ENCODE measurements at regions not wholly inside any gene's neighbourhood (a gene's known extent, or its start where the extent isn't known, plus 50 kb on each side); places are given as distances from the start of the nearest gene placed in this dataset.
"Not testable (repeated sequence)": the region's sequence is repeated elsewhere in the genome, so short reads cannot be mapped to it uniquely, and the experiment has no call there.

DNA sequence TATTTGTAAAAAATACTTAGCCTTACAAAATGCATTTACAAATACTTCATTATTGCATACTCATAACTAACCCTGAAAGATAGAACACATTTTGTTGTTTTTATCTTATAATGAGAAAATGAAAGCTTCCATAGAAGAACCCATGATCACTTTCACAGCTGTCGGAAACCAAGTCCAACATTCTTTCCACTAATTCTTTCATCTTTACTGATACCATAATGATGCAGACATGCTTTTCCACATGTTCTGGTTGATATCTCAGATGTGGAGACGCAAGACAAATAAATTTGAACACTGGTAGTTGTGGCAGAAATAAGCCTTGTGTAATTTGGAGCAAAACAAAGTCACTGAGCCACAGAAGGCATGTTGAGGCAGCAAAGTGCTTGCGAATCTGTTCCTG lies 136.0 kb downstream of the FBXO4 start:
- TF ChIP-seq, protein P1, sequence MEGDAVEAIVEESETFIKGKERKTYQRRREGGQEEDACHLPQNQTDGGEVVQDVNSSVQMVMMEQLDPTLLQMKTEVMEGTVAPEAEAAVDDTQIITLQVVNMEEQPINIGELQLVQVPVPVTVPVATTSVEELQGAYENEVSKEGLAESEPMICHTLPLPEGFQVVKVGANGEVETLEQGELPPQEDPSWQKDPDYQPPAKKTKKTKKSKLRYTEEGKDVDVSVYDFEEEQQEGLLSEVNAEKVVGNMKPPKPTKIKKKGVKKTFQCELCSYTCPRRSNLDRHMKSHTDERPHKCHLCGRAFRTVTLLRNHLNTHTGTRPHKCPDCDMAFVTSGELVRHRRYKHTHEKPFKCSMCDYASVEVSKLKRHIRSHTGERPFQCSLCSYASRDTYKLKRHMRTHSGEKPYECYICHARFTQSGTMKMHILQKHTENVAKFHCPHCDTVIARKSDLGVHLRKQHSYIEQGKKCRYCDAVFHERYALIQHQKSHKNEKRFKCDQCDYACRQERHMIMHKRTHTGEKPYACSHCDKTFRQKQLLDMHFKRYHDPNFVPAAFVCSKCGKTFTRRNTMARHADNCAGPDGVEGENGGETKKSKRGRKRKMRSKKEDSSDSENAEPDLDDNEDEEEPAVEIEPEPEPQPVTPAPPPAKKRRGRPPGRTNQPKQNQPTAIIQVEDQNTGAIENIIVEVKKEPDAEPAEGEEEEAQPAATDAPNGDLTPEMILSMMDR (IDR thresholded peaks at IDR 0.05; ENCODE audit: low read depth, low read length), result no peak
- Histone ChIP-seq H3K9me3 (no peaks in the 10 kb centered on the region), H3K4me3 (ENCODE audit: low read depth, low read length) (no peak overlapping the region), H3K27me3 (peaks cover 19% of the 10 kb centered on the region), H3K36me3 (no peaks in the 10 kb centered on the region), H3K4me1 (no peaks in the 10 kb centered on the region)
- no peak for DNase-seq

DNA sequence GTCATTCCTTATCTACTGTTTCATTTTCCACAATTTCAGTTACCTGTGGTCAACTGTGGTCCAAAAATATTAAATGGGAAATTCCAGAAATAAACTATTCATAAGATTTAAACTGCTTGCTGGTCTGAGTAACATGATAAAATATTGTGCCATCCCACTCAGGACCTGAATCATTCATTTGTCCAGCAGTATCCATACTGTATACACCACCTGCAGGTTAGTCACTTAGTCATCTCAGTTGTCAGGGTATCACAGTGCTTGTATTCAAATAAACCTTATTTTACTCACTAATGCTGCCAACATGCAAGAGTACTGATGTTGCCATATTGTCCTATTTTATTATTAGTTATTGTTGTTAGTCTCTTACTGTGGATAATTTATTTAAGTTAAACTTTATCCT lies 139.7 kb downstream of the FBXO4 start:
- Histone ChIP-seq H3K4me1 (no peaks in the 10 kb centered on the region), H3K27me3 (peaks cover 16% of the 10 kb centered on the region), H3K4me3 (ENCODE audit: low read depth, low read length) (no peak overlapping the region), H3K9me3 (no peaks in the 10 kb centered on the region), H3K36me3 (no peaks in the 10 kb centered on the region)
- TF ChIP-seq, protein P1 (IDR thresholded peaks at IDR 0.05; ENCODE audit: low read depth, low read length), result no peak
- DNase-seq, result no peak

DNA sequence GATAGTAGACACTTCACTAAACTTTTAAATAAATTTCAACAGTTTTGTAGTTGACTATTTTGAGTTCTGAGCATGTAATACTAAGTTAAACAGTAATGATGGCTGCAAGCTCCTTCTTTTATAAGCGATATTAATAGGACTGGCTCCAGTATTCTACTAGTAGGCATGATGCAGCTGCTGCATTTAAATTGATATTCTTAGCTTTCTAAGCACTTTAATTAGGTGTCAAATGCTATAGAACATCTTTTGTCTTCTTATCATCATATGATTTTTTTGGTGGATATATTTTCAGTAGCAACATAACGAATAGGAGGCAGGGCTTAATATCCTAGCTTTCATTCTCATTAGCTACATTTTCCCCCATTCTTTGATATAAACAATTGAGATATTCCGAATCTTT lies 141.1 kb downstream of the FBXO4 start:
- Histone ChIP-seq H3K4me3 (ENCODE audit: low read depth, low read length) (no peak overlapping the region), H3K27me3 (peaks cover 5% of the 10 kb centered on the region), H3K4me1 (no peaks in the 10 kb centered on the region), H3K36me3 (no peaks in the 10 kb centered on the region), H3K9me3 (no peaks in the 10 kb centered on the region)
- no peak for DNase-seq
- TF ChIP-seq, protein P1 (IDR thresholded peaks at IDR 0.05; ENCODE audit: low read depth, low read length), result no peak

DNA sequence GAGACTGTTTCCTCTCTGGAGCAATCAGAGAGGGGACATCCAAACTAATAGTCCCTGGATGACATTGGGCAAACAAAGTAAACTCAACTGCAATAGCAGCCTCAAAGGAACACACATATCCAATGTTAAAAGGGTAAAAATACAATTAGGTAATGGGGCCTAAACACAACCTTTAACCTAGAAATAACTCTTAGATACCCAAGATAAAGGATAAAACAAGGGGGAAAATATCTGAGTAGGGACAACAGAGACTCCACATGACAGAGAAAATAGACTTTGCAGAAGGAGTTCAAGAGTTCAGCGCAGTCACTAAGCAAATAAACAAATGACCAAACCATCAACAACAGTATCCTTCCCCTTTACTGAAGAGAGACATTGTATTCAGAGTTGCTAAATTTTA lies 149.3 kb downstream of the FBXO4 start:
- Histone ChIP-seq H3K27me3 (no peaks in the 10 kb centered on the region), H3K36me3 (no peaks in the 10 kb centered on the region), H3K4me3 (ENCODE audit: low read depth, low read length) (no peak overlapping the region), H3K4me1 (no peaks in the 10 kb centered on the region), H3K9me3 (no peaks in the 10 kb centered on the region)
- TF ChIP-seq, protein P1 (IDR thresholded peaks at IDR 0.05; ENCODE audit: low read depth, low read length), result no peak
- DNase-seq, result no peak

DNA sequence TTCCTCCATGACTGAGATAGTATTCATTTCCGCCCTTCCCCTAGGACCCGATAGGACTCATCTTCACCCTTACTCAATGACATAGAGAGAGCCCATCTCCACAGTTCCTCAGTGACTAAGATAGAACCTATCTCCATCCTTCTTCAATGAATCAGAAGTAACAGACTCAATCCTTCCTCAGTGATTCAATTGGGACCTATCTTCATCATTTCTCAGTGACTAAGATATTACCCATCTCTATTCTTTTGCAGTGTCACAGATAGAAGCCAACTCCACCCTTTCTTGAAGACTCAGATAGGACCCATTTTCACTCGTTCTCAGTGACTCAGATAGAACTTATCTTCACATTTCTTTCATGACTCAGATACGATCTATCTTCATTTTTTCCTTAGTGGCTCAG lies 164.6 kb downstream of the FBXO4 start:
- H3K9me3 ChIP-seq, result no peaks in the 10 kb centered on the region
- no peaks in the 10 kb centered on the region for H3K4me1 ChIP-seq
- DNase-seq, result no peak
- no peak overlapping the region for H3K4me3 ChIP-seq (ENCODE audit: low read depth, low read length)
- TF ChIP-seq, protein P1 (IDR thresholded peaks at IDR 0.05; ENCODE audit: low read depth, low read length), result no peak
- no peaks in the 10 kb centered on the region for H3K27me3 ChIP-seq
- H3K36me3 ChIP-seq, result no peaks in the 10 kb centered on the region

DNA sequence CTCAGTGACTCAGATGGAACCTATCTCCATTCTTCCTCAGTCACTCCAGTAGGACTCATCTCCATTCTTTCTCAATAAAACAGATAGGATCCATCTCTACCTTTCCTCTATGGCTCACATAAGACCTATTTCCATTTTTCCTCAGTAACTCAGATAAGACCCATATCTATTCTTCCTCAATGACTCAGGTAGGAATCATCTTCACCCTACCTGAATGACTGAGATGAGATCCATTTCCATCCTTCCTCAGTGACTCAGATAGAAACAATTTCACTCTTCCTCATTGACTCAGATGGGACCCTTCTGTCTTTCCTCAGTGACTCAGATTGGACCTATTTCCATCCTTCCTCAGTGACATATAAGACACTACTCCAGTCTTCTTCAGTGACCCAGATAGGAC lies 165.1 kb downstream of the FBXO4 start:
- Histone ChIP-seq H3K27me3 (no peaks in the 10 kb centered on the region), H3K4me1 (no peaks in the 10 kb centered on the region), H3K9me3 (no peaks in the 10 kb centered on the region), H3K4me3 (ENCODE audit: low read depth, low read length) (no peak overlapping the region), H3K36me3 (no peaks in the 10 kb centered on the region)
- no peak for DNase-seq
- TF ChIP-seq, protein P1 (IDR thresholded peaks at IDR 0.05; ENCODE audit: low read depth, low read length), result no peak

DNA sequence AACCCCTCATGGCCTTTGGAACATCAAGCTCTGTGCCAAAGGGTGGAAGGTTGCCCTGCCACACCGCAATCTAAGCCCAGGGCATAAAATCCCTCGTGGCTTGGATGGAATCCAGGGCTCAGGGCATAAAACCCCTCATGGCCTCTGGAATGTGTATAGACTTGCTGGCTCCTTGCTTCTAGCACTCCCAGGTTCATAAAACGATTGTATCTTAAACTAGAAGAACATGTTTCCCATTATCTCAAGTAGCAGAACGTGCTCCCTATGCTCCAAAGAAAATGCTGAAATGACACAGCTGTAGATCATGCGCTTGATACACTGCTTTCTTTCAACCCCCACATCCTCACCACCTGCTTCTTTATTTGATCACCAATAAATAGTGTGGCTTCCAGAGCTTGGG lies 174.8 kb downstream of the FBXO4 start:
- not testable (repeated sequence) for H3K36me3 ChIP-seq; DNase-seq; H3K4me1 ChIP-seq; H3K9me3 ChIP-seq; H3K27me3 ChIP-seq; H3K4me3 ChIP-seq (ENCODE audit: low read depth, low read length)
